H1 (cell line): ENCODE measurements at regions not wholly inside any gene's neighbourhood (a gene's known extent, or its start where the extent isn't known, plus 50 kb on each side); places are given as distances from the start of the nearest gene placed in this dataset.

Experiments used
- CTCF ChIA-PET: fragments of 300-600 bp; sonication (Branson Sonifier 250); formaldehyde crosslinking; loops from one replicate; lab custom pipeline; 2021; ENCODE audit not compliant: partially characterized antibody; lab: Charles Lee
- POLR2A ChIA-PET: fragments of 300-600 bp; sonication (Branson Sonifier 250); formaldehyde crosslinking; loops from one replicate; lab custom pipeline; 2021; ENCODE audit warnings: inconsistent platforms; ENCODE audit not compliant: partially characterized antibody; lab: Charles Lee
- DNase-seq, 2 experiments: peaks; one replicate each; pipeline versions ENCODE4 v3.0.0 to v3.0.0-alpha.2; 2010 to 2022; ENCODE audit warnings: low spot score in 2 of 2, low read depth in 1 of 2, mixed read lengths in 1 of 2
- FAIRE-seq: peaks from 2 replicates; lab custom pipeline; 2011; peaks lifted over from hg19 to GRCh38; lab: Jason Lieb, UNC
- H2AFZ ChIP-seq: 2 replicates; pipeline ENCODE4 v1.8.1; 2012; ENCODE audit warnings: low read length, inconsistent platforms
- H2AK5ac ChIP-seq: 2 replicates; pipeline ENCODE4 v1.6.1; 2013; ENCODE audit warnings: low read depth, low read length
- H2BK120ac ChIP-seq: replicated peaks from 2 replicates; pipeline ENCODE3; 2013; ENCODE audit warnings: low read depth, low read length, inconsistent platforms
- H2BK12ac ChIP-seq: 2 replicates; pipeline ENCODE4 v1.6.1; 2013; ENCODE audit warnings: low read depth, low read length
- H2BK15ac ChIP-seq: 2 replicates; pipeline ENCODE4 v1.6.1; 2013; ENCODE audit warnings: low read length
- H2BK20ac ChIP-seq: 2 replicates; pipeline ENCODE4 v1.6.1; 2013; ENCODE audit warnings: low read length
- H2BK5ac ChIP-seq: 2 replicates; pipeline ENCODE4 v1.6.1; 2013; ENCODE audit warnings: low read depth, low read length
- H3K14ac ChIP-seq: 2 replicates; pipeline ENCODE4 v1.6.1; 2013; ENCODE audit warnings: inconsistent platforms; ENCODE audit not compliant: insufficient read length
- H3K18ac ChIP-seq: 2 replicates; pipeline ENCODE4 v1.6.1; 2013; ENCODE audit warnings: low read length; ENCODE audit errors: extremely low read depth
- H3K23ac ChIP-seq: 2 replicates; pipeline ENCODE4 v1.6.1; 2013; ENCODE audit warnings: inconsistent platforms; ENCODE audit not compliant: insufficient read length
- H3K23me2 ChIP-seq: 2 replicates; pipeline ENCODE4 v1.6.1; 2013; ENCODE audit warnings: low read depth, low read length
- H3K27ac ChIP-seq: 2 replicates; pipeline ENCODE4 v1.6.1; 2011; ENCODE audit warnings: low read depth, low read length, inconsistent platforms
- H3K27me3 ChIP-seq, 4 experiments: replicated peaks in 1 of 4; 1 replicate in 1 of 4; 2 replicates in 3 of 4; pipeline versions ENCODE4 v1.6.1 to v1.8.1; 2011 to 2013; ENCODE audit warnings: low read length in 3 of 4, mild to moderate bottlenecking in 3 of 4, inconsistent platforms in 2 of 4, mixed read lengths in 2 of 4, moderate library complexity in 1 of 4; ENCODE audit not compliant: control insufficient read depth in 3 of 4, insufficient read depth in 3 of 4; ENCODE audit errors: extremely low read depth in 1 of 4
- H3K36me3 ChIP-seq, 4 experiments: 2 replicates each; pipeline versions ENCODE4 v1.6.1 to v1.8.1; 2011 to 2013; ENCODE audit warnings: mild to moderate bottlenecking in 4 of 4, low read length in 3 of 4, moderate library complexity in 2 of 4, control low read depth in 1 of 4, inconsistent platforms in 1 of 4; ENCODE audit not compliant: insufficient read depth in 4 of 4, control insufficient read depth in 2 of 4
- H3K4ac ChIP-seq: replicated peaks from 2 replicates; pipeline ENCODE3; 2013; ENCODE audit warnings: low read length, low read depth, mixed read lengths, inconsistent platforms; ENCODE audit not compliant: insufficient read length
- H3K4me1 ChIP-seq, 4 experiments: replicated peaks in 1 of 4; 1 replicate in 1 of 4; 2 replicates in 3 of 4; pipeline versions ENCODE4 v1.6.1 to v1.8.1; 2011 to 2013; ENCODE audit warnings: low read length in 3 of 4, inconsistent platforms in 2 of 4, mixed read lengths in 1 of 4; ENCODE audit not compliant: insufficient read depth in 4 of 4, control insufficient read depth in 3 of 4
- H3K4me2 ChIP-seq, 2 experiments: 2 replicates each; pipeline versions ENCODE4 v1.6.1 to v1.8.1; 2011 to 2013; ENCODE audit warnings: low read depth in 2 of 2, low read length in 2 of 2, control low read depth in 1 of 2, inconsistent platforms in 1 of 2, mild to moderate bottlenecking in 1 of 2; ENCODE audit not compliant: insufficient read depth in 1 of 2
- H3K4me3 ChIP-seq, 4 experiments: fragments of 200-600, 300-600 bp in 1 of 4; sonication (generic), shearing (Covaris generic), sonication (Bioruptor Twin) in 1 of 4; 2 replicates each; pipeline versions ENCODE4 v1.5.1 to v1.8.1; 2011 to 2016; ENCODE audit warnings: low read length in 4 of 4, low read depth in 3 of 4, control low read depth in 2 of 4, inconsistent platforms in 2 of 4, mild to moderate bottlenecking in 2 of 4, mixed read lengths in 1 of 4, moderate library complexity in 1 of 4; ENCODE audit not compliant: insufficient read depth in 2 of 4; ENCODE audit errors: extremely low read depth in 1 of 4
- H3K56ac ChIP-seq: replicated peaks from 2 replicates; pipeline ENCODE3; 2013; ENCODE audit warnings: low read depth, mild to moderate bottlenecking, mixed read lengths, low read length, inconsistent platforms; ENCODE audit not compliant: insufficient read length
- H3K79me1 ChIP-seq: 2 replicates; pipeline ENCODE4 v1.6.1; 2013; ENCODE audit warnings: low read depth, low read length, control low read depth
- H3K79me2 ChIP-seq, 2 experiments: 2 replicates each; pipeline versions ENCODE4 v1.6.1 to v1.8.1; 2012 to 2013; ENCODE audit warnings: low read length in 2 of 2, mild to moderate bottlenecking in 2 of 2, inconsistent platforms in 1 of 2; ENCODE audit not compliant: insufficient read depth in 2 of 2, control insufficient read depth in 1 of 2
- H3K9ac ChIP-seq, 4 experiments: replicated peaks in 1 of 4; 1 replicate in 1 of 4; 2 replicates in 3 of 4; pipeline versions ENCODE4 v1.6.1 to v1.8.1; 2011 to 2013; ENCODE audit warnings: low read depth in 3 of 4, low read length in 3 of 4, control low read depth in 2 of 4, mild to moderate bottlenecking in 2 of 4, moderate library complexity in 2 of 4, inconsistent platforms in 1 of 4; ENCODE audit errors: extremely low read depth in 1 of 4
- H3K9me3 ChIP-seq, 2 experiments: 2 replicates each; pipeline versions ENCODE4 v1.6.1 to v1.8.1; 2012 to 2013; ENCODE audit warnings: mild to moderate bottlenecking in 2 of 2, moderate library complexity in 2 of 2, control low read depth in 1 of 2, inconsistent platforms in 1 of 2, low read depth in 1 of 2, low read length in 1 of 2, mixed read lengths in 1 of 2; ENCODE audit not compliant: insufficient read depth in 2 of 2
- H4K20me1 ChIP-seq, 2 experiments: replicated peaks in 1 of 2; 2 replicates each; pipeline versions ENCODE3 to v1.8.1; 2011 to 2013; ENCODE audit warnings: inconsistent platforms in 2 of 2, low read length in 2 of 2, mild to moderate bottlenecking in 1 of 2; ENCODE audit not compliant: insufficient read depth in 2 of 2, control insufficient read depth in 1 of 2
- H4K5ac ChIP-seq: 2 replicates; pipeline ENCODE4 v1.6.1; 2013; ENCODE audit warnings: low read length, low read depth, mixed read lengths, inconsistent platforms; ENCODE audit not compliant: insufficient read length
- H4K8ac ChIP-seq: 2 replicates; pipeline ENCODE4 v1.8.0; 2013; ENCODE audit warnings: mild to moderate bottlenecking, moderate library complexity, low read length, inconsistent platforms; ENCODE audit not compliant: insufficient read depth; ENCODE audit errors: extremely low read depth
- H4K91ac ChIP-seq: replicated peaks from 2 replicates; pipeline ENCODE3; 2013; ENCODE audit warnings: low read length, mixed read lengths, inconsistent platforms; ENCODE audit not compliant: insufficient read length
- ATF2 ChIP-seq: IDR thresholded peaks from 2 replicates; pipeline ENCODE4 v1.6.1; 2012; ENCODE audit warnings: low read length, inconsistent platforms
- EGR1 ChIP-seq: IDR thresholded peaks from 2 replicates; pipeline ENCODE4 v1.6.1; 2011; ENCODE audit warnings: low read depth, low read length, borderline replicate concordance
- EZH2 ChIP-seq: fragments of 200-600 bp; sonication (generic); IDR thresholded peaks from 2 replicates; pipeline ENCODE4 v1.7.1; 2012; ENCODE audit warnings: low read depth, mild to moderate bottlenecking, moderate library complexity, low read length, inconsistent platforms; ENCODE audit not compliant: severe bottlenecking
- POLR2A ChIP-seq, 2 experiments: IDR thresholded peaks; 1 replicate in 1 of 2; 2 replicates in 1 of 2; pipeline ENCODE4 v1.6.1; 2011; ENCODE audit warnings: low read depth in 2 of 2, low read length in 2 of 2, mild to moderate bottlenecking in 2 of 2; ENCODE audit errors: control extremely low read depth in 1 of 2
- SRF ChIP-seq: IDR thresholded peaks from 2 replicates; pipeline ENCODE4 v1.6.1; 2011; ENCODE audit warnings: mild to moderate bottlenecking, low read depth, low read length, moderate library complexity
- WGBS, 2 experiments: shearing (Covaris generic) in 1 of 2; methylation state at CpG; one replicate each; pipeline versions ENCODE4 v1.1.6 to v1.1.7; 2013 to 2015; ENCODE audit warnings: low lambda C conversion rate in 2 of 2, mixed read lengths in 2 of 2, inconsistent platforms in 1 of 2, low coverage in 1 of 2, missing lambda C conversion rate in 1 of 2; ENCODE audit not compliant: insufficient replicate concordance in 2 of 2, insufficient coverage in 1 of 2, insufficient read length in 1 of 2; ENCODE audit errors: extremely low coverage in 1 of 2, missing lambda C conversion rate in 1 of 2; 5-methylcytosine and 5-hydroxymethylcytosine counted together

GRCh38 chr1:104468282-104468681 is 718.6 kb downstream of the AMY1C start:
- Histone ChIP-seq H2BK5ac (no peak overlapping the region), H3K4me1 (no peaks in the 10 kb centered on the region), H3K4ac (no peak overlapping the region), H3K27me3 (no peaks in the 10 kb centered on the region), H4K5ac (no peak overlapping the region), H2BK120ac (no peak overlapping the region), H4K20me1 (no peaks in the 10 kb centered on the region), H3K36me3 (no peaks in the 10 kb centered on the region), H3K79me2 (no peaks in the 10 kb centered on the region), H4K8ac (no peak overlapping the region), H3K14ac (no peak overlapping the region), H4K91ac (no peak overlapping the region), H2BK15ac (no peak overlapping the region), H3K79me1 (no peaks in the 10 kb centered on the region), H2AK5ac (no peak overlapping the region), H3K4me2 (no peak overlapping the region), H2BK20ac (no peak overlapping the region), H3K18ac (no peak overlapping the region), H3K9me3 (peaks cover 0 to 9% of the 10 kb centered on the region in 2 experiments; a peak in 2 of 4 replicates), H3K56ac (no peak overlapping the region), H3K23me2 (no peaks in the 10 kb centered on the region), H2BK12ac (no peak overlapping the region), H3K4me3 (no peak overlapping the region), H3K27ac (no peak overlapping the region), H2AFZ (no peak overlapping the region), H3K9ac (no peak overlapping the region), H3K23ac (no peak overlapping the region)
- POLR2A ChIA-PET, result no interaction called here
- WGBS, 2 experiments, result 96% methylated on average over 4 of the region's 4 CpGs; no CpG with 5 or more reads in 1 of the 2 experiments
- CTCF ChIA-PET, result no interaction called here
- DNase-seq (no peak), FAIRE-seq (no peak)
- TF ChIP-seq EGR1 (no peak), ATF2 (no peak), POLR2A (IDR thresholded peaks at IDR 0.05; ENCODE audit: control extremely low read depth in 1 of 2, low read depth in 2 of 2, low read length in 2 of 2) (no peak), SRF (no peak), EZH2 (no peak)
